ENCODE measurements at regions not wholly inside any gene's neighbourhood (a gene's known extent, or its start where the extent isn't known, plus 50 kb on each side); places are given as distances from the start of the nearest gene placed in this dataset.
"Not testable (repeated sequence)": the region's sequence is repeated elsewhere in the genome, so short reads cannot be mapped to it uniquely, and the experiment has no call there.

GRCh38 chr20:55140631-55141030 is 665.2 kb downstream of the DOK5 start:
- DNase-seq = no peak

- DNase-seq = no peak
Observed at GRCh38 chr20:55139173-55139765, 663.9 kb downstream of the DOK5 start.

- DNase-seq = no peak
Observed at GRCh38 chr20:55135923-55136322, 660.5 kb downstream of the DOK5 start.

- DNase-seq = no peak
Observed at GRCh38 chr20:55132523-55132922, 657.1 kb downstream of the DOK5 start.

GRCh38 chr20:55117577-55117976 is 642.2 kb downstream of the DOK5 start:
- DNase-seq = not testable (repeated sequence)

- DNase-seq = no peak
Observed at GRCh38 chr20:55116598-55116997, 641.2 kb downstream of the DOK5 start.

- DNase-seq = no peak
Observed at GRCh38 chr20:55103188-55103587, 627.8 kb downstream of the DOK5 start.

- no peak for DNase-seq
Observed at GRCh38 chr20:55099251-55099650, 623.9 kb downstream of the DOK5 start.

- DNase-seq = no peak
Observed at GRCh38 chr20:55097621-55098020, 622.2 kb downstream of the DOK5 start.

- DNase-seq = no peak
Observed at GRCh38 chr20:55095745-55096400, 620.5 kb downstream of the DOK5 start.

- DNase-seq = no peak
Observed at GRCh38 chr20:55094353-55094861, 619.0 kb downstream of the DOK5 start.

GRCh38 chr20:55090286-55090685 is 614.9 kb downstream of the DOK5 start:
- no peak for DNase-seq

- DNase-seq = no peak
Observed at GRCh38 chr20:55086421-55086820, 611.0 kb downstream of the DOK5 start.

- no peak for DNase-seq
Observed at GRCh38 chr20:55079917-55080316, 604.5 kb downstream of the DOK5 start.

GRCh38 chr20:55074266-55074840 is 599.0 kb downstream of the DOK5 start:
- DNase-seq = not testable (repeated sequence)

GRCh38 chr20:55070001-55070400 is 594.6 kb downstream of the DOK5 start:
- no peak for DNase-seq

GRCh38 chr20:55067158-55067825 is 591.9 kb downstream of the DOK5 start:
- DNase-seq = no peak

- no peak for DNase-seq
Observed at GRCh38 chr20:55058938-55059337, 583.5 kb downstream of the DOK5 start.

GRCh38 chr20:55057779-55058415 is 582.5 kb downstream of the DOK5 start:
- DNase-seq = no peak

- DNase-seq = no peak
Observed at GRCh38 chr20:55054453-55054852, 579.1 kb downstream of the DOK5 start.

- DNase-seq = no peak
Observed at GRCh38 chr20:55053389-55053788, 578.0 kb downstream of the DOK5 start.

GRCh38 chr20:55052459-55052858 is 577.1 kb downstream of the DOK5 start:
- DNase-seq = no peak

GRCh38 chr20:55038684-55039083 is 563.3 kb downstream of the DOK5 start:
- DNase-seq = no peak
